ENCODE measurements at regions not wholly inside any gene's neighbourhood (a gene's known extent, or its start where the extent isn't known, plus 50 kb on each side); places are given as distances from the start of the nearest gene placed in this dataset.

- Histone ChIP-seq H3K9me3 (no peaks in the 10 kb centered on the region), H3K36me3 (no peaks in the 10 kb centered on the region), H3K4me1 (no peaks in the 10 kb centered on the region), H3K27me3 (peaks cover 0 to 3% of the 10 kb centered on the region in 2 donors), H3K4me3 (no peak overlapping the region), H3K27ac (no peak overlapping the region)
- no peak for DNase-seq
- intact Hi-C loops (cut with DNase I; ENCODE audit: low total_unique reads): no loop called here
- TF ChIP-seq, protein P1, sequence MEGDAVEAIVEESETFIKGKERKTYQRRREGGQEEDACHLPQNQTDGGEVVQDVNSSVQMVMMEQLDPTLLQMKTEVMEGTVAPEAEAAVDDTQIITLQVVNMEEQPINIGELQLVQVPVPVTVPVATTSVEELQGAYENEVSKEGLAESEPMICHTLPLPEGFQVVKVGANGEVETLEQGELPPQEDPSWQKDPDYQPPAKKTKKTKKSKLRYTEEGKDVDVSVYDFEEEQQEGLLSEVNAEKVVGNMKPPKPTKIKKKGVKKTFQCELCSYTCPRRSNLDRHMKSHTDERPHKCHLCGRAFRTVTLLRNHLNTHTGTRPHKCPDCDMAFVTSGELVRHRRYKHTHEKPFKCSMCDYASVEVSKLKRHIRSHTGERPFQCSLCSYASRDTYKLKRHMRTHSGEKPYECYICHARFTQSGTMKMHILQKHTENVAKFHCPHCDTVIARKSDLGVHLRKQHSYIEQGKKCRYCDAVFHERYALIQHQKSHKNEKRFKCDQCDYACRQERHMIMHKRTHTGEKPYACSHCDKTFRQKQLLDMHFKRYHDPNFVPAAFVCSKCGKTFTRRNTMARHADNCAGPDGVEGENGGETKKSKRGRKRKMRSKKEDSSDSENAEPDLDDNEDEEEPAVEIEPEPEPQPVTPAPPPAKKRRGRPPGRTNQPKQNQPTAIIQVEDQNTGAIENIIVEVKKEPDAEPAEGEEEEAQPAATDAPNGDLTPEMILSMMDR (IDR thresholded peaks at IDR 0.05): no peak
Observed at GRCh38 chr14:97299661-97300060, 502.5 kb downstream of the VRK1 start.

DNA sequence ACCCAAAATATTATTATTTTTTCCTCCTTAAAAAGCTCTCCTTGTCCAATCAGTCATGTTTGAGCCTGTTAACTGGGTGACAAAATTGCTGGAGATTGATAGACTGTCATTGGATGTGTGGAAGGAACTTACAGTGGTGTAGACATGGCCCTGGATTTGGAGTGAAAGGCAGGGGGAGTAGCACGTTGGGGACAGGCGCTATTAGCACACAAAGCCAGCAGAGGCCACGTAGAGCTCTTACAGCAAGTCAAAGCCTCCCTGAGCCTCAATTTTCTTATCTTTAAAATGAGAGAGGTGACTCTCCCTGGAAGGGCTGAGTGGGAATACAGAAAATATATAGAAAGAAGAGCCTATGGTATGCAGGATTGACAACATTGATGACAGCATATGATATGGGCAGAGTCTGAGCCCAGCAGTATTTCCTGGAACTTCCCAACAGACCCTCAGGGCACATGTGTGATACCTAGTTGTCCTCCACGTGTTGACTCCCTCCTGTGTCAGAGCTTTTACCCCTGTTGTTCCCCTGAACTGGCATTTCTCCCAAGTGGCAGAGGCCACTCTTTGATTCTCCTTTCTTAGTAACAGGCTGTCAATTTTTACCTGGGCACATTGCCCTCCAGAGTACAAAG lies 504.9 kb downstream of the VRK1 start:
- no peaks in the 10 kb centered on the region for H3K36me3 ChIP-seq
- TF ChIP-seq, protein P1 (IDR thresholded peaks at IDR 0.05): no peak
- intact Hi-C loops (cut with DNase I; ENCODE audit: low total_unique reads): no loop called here

DNA sequence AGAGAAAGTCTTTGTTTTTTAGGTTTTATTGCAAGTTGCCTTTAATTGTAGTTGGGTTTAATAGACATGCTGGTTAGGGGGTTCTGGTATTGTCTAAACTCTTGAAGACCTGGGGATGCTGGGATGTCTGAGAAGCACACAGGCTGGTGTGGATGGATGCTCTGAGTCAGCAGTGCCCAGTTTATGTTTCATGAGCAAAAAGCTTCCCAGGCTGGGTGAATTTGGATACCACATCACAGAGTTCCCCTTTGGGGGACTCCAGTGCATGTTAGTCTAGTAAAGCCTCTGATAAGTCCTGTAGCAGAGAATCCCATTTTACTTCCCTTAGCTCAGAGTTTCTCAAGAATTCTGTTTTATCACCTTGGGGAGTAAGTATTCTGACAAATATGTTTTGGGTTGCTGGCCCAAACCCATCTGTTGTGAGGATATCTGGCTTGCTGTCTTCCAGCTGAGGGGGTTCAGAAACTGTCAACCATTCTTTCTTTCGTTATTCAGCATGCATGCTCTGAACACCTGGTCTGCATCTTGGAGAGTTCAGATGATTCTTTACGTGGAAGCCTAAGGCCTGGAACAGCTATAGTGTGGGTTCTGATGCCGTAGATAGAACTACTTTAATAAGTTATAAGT lies 509.1 kb downstream of the VRK1 start:
- Histone ChIP-seq H3K4me3 (no peak overlapping the region), H3K27me3 (no peaks in the 10 kb centered on the region), H3K27ac (no peak overlapping the region), H3K36me3 (no peaks in the 10 kb centered on the region), H3K4me1 (no peaks in the 10 kb centered on the region), H3K9me3 (no peaks in the 10 kb centered on the region)
- intact Hi-C loops (cut with DNase I; ENCODE audit: low total_unique reads): no loop called here
- TF ChIP-seq, protein P1 (IDR thresholded peaks at IDR 0.05): no peak
- DNase-seq: no peak

More for the DNA sequence above, 504.9 kb downstream of the VRK1 start:
- Histone ChIP-seq H3K9me3 (no peaks in the 10 kb centered on the region), H3K27ac (no peak overlapping the region), H3K27me3 (peaks cover 0 to 3% of the 10 kb centered on the region in 2 donors), H3K4me3 (no peak overlapping the region), H3K4me1 (no peaks in the 10 kb centered on the region)
- DNase-seq: no peak

DNA sequence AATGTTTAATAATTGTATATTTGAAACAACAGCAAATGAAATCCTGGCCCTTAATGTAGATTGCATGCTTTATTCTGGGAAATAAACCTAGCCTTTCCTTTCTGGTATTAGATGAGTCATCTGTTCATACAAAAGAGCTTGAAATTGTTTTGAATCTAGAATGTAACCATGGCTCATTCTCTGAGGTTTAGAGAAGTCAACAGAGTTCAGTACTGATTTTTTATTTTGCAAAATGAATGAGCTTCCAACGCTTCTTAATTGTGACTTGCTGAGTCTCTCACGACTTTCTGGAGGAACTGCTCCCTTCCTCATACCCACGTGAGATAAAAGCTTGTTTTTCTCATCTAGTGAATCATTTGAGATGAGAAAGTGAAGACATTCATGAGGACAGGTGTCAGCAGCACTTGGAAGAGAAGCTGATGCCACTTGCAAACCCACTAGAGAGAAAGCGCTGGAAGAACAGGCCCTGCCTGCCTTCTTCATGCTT lies 509.6 kb downstream of the VRK1 start:
- Histone ChIP-seq H3K27me3 (no peaks in the 10 kb centered on the region), H3K9me3 (no peaks in the 10 kb centered on the region), H3K4me3 (no peak overlapping the region), H3K36me3 (no peaks in the 10 kb centered on the region), H3K4me1 (no peaks in the 10 kb centered on the region), H3K27ac (no peak overlapping the region)
- no peak for DNase-seq
- intact Hi-C loops (cut with DNase I; ENCODE audit: low total_unique reads): no loop called here
- TF ChIP-seq, protein P1 (IDR thresholded peaks at IDR 0.05): no peak

DNA sequence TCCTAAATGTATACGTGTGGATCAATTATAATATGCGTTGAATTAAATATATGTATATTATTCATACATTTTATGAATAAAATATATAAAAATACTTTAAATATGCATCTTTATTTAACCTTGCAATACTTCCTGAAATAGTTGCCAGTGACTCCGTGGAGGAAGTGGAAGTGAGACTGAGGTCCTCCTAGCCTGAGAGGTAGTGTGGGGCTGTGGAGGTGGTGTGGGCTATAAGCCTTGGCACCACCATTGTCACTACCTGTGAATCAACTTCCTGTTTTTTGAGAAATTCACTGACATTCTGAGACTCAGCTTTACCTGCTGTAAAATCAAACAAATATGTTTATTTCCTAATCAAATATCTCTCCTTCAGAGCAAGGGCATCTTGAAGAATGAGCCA lies 514.2 kb downstream of the VRK1 start:
- intact Hi-C loops (cut with DNase I; ENCODE audit: low total_unique reads): no loop called here
- H3K27me3 ChIP-seq: no peaks in the 10 kb centered on the region
- H3K4me1 ChIP-seq: no peaks in the 10 kb centered on the region
- H3K27ac ChIP-seq: no peak overlapping the region
- H3K4me3 ChIP-seq: no peak overlapping the region
- TF ChIP-seq, protein P1 (IDR thresholded peaks at IDR 0.05): no peak
- H3K36me3 ChIP-seq: no peaks in the 10 kb centered on the region
- peaks cover 0 to 12% (median 8%) of the 10 kb centered on the region in 3 donors for H3K9me3 ChIP-seq
- DNase-seq: no peak
